ENCODE measurements at regions not wholly inside any gene's neighbourhood (a gene's known extent, or its start where the extent isn't known, plus 50 kb on each side); places are given as distances from the start of the nearest gene placed in this dataset.

DNA sequence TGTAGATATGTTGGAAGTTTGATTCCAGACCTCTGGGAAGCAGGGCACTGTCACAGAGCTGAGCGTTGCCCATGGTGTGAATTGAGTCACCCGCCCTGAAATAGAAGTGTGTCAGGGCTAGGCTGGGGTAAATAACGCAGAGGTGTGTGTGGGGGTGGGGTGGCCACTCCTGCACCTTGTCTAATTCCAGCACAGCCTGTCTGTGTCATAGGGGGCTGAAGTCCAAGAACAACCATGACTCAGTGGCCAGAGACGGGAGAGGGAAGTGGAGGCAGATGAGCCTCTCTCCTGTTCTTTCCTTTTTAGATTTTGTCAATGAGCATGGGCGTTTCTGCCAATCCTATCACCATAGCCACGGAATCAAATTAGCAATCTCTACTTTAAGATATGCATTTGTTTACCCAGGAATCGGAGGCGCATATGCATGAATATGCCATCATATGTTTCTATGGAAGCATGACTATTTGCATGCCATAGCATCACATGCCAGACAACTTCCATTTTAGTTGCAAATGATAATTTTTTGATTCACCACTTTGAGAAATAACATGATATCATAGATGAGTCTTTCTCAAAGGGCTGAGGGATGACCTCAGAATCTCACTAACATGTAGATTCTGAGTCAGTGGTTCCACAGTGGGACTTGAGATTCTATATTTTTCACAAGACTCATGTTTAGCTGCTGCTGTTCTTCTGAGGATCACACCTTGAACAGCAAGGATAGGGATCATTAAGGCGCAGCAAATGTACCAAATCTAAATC is 852.9 kb downstream of the DCDC2C start:
- Mint-ChIP-seq H3K27ac (ENCODE audit: unreplicated experiment) (no peak overlapping the region), H3K4me1 (ENCODE audit: low read depth, unreplicated experiment) (peaks cover 8% of the 10 kb centered on the region), H3K4me3 (ENCODE audit: unreplicated experiment) (no peak overlapping the region), H3K36me3 (ENCODE audit: unreplicated experiment) (no peaks in the 10 kb centered on the region), H3K27me3 (ENCODE audit: unreplicated experiment) (no peaks in the 10 kb centered on the region), H3K9me3 (ENCODE audit: unreplicated experiment) (no peaks in the 10 kb centered on the region)
- TF ChIP-seq, protein P1, sequence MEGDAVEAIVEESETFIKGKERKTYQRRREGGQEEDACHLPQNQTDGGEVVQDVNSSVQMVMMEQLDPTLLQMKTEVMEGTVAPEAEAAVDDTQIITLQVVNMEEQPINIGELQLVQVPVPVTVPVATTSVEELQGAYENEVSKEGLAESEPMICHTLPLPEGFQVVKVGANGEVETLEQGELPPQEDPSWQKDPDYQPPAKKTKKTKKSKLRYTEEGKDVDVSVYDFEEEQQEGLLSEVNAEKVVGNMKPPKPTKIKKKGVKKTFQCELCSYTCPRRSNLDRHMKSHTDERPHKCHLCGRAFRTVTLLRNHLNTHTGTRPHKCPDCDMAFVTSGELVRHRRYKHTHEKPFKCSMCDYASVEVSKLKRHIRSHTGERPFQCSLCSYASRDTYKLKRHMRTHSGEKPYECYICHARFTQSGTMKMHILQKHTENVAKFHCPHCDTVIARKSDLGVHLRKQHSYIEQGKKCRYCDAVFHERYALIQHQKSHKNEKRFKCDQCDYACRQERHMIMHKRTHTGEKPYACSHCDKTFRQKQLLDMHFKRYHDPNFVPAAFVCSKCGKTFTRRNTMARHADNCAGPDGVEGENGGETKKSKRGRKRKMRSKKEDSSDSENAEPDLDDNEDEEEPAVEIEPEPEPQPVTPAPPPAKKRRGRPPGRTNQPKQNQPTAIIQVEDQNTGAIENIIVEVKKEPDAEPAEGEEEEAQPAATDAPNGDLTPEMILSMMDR (IDR thresholded peaks at IDR 0.05; ENCODE audit: partially characterized antibody, unreplicated experiment), result no peak
- no peak for DNase-seq

DNA sequence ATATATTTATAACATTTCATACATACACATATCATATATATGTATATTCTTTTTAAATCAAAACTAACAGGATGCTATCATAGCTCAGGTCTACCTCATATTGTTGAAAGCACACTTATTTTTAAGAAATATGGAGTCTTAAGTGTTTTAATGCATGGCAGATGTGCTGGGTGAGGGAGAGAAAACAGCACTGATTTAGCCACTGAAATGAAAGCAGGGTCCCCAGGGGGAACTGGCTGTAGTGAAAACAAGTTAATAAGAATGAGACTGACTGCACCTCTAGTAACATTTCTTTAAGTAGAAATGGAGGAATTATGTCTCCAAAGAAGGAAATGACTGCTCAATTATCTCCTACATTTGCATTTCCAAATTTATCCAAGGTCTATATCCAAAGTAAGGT is 857.8 kb downstream of the DCDC2C start:
- peak overlapping the region; percentile 23 for H3K4me3 Mint-ChIP-seq (ENCODE audit: unreplicated experiment)
- H3K27me3 Mint-ChIP-seq (ENCODE audit: unreplicated experiment), result peaks cover 2% of the 10 kb centered on the region
- TF ChIP-seq, protein P1 (IDR thresholded peaks at IDR 0.05; ENCODE audit: partially characterized antibody, unreplicated experiment), result no peak
- DNase-seq, result peak; percentile 37
- no peaks in the 10 kb centered on the region for H3K36me3 Mint-ChIP-seq (ENCODE audit: unreplicated experiment)
- H3K27ac Mint-ChIP-seq (ENCODE audit: unreplicated experiment), result no peak overlapping the region
- H3K4me1 Mint-ChIP-seq (ENCODE audit: low read depth, unreplicated experiment), result peaks cover 10% of the 10 kb centered on the region
- no peaks in the 10 kb centered on the region for H3K9me3 Mint-ChIP-seq (ENCODE audit: unreplicated experiment)

GRCh38 chr2:4576075-4576474 is 872.7 kb downstream of the DCDC2C start:
- Mint-ChIP-seq H3K4me3 (ENCODE audit: unreplicated experiment) (no peak overlapping the region), H3K36me3 (ENCODE audit: unreplicated experiment) (no peaks in the 10 kb centered on the region), H3K27ac (ENCODE audit: unreplicated experiment) (no peak overlapping the region), H3K27me3 (ENCODE audit: unreplicated experiment) (no peaks in the 10 kb centered on the region), H3K9me3 (ENCODE audit: unreplicated experiment) (no peaks in the 10 kb centered on the region), H3K4me1 (ENCODE audit: low read depth, unreplicated experiment) (no peaks in the 10 kb centered on the region)
- no peak for DNase-seq
- TF ChIP-seq, protein P1 (IDR thresholded peaks at IDR 0.05; ENCODE audit: partially characterized antibody, unreplicated experiment), result no peak

DNA sequence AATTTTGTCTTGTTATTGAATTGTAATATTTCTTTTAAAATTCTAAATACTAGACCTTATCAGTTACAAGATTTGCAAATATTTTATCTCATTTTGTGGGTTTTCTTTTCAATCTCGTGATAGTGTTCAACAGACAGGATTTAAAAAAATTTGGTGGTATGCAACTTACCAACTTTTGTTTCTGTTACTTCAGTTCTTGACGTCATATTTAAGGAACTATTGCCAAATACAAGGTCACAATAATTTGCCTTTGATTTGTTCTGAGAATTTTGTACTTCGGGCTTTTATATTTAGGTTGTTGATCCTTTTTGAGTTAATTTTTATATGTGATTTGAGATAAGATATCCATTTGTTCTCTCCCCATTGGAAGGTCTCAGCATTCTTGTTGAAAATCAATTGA is 876.6 kb downstream of the DCDC2C start:
- Mint-ChIP-seq H3K9me3 (ENCODE audit: unreplicated experiment) (peaks cover 2% of the 10 kb centered on the region), H3K4me3 (ENCODE audit: unreplicated experiment) (no peak overlapping the region), H3K4me1 (ENCODE audit: low read depth, unreplicated experiment) (no peaks in the 10 kb centered on the region), H3K27me3 (ENCODE audit: unreplicated experiment) (no peaks in the 10 kb centered on the region), H3K36me3 (ENCODE audit: unreplicated experiment) (no peaks in the 10 kb centered on the region), H3K27ac (ENCODE audit: unreplicated experiment) (no peak overlapping the region)
- TF ChIP-seq, protein P1 (IDR thresholded peaks at IDR 0.05; ENCODE audit: partially characterized antibody, unreplicated experiment), result no peak
- DNase-seq, result no peak

GRCh38 chr2:4585057-4585635 is 881.8 kb downstream of the DCDC2C start:
- Mint-ChIP-seq H3K27me3 (ENCODE audit: unreplicated experiment) (no peaks in the 10 kb centered on the region), H3K9me3 (ENCODE audit: unreplicated experiment) (peaks cover 3% of the 10 kb centered on the region), H3K27ac (ENCODE audit: unreplicated experiment) (no peak overlapping the region), H3K36me3 (ENCODE audit: unreplicated experiment) (no peaks in the 10 kb centered on the region), H3K4me3 (ENCODE audit: unreplicated experiment) (no peak overlapping the region), H3K4me1 (ENCODE audit: low read depth, unreplicated experiment) (peaks cover 2% of the 10 kb centered on the region)
- no peak for DNase-seq
- TF ChIP-seq, protein P1 (IDR thresholded peaks at IDR 0.05; ENCODE audit: partially characterized antibody, unreplicated experiment), result no peak
